ENCODE measurements at regions not wholly inside any gene's neighbourhood (a gene's known extent, or its start where the extent isn't known, plus 50 kb on each side); places are given as distances from the start of the nearest gene placed in this dataset.

- intact Hi-C loops (cut with micrococcal nuclease; ENCODE audit: unreplicated experiment): no loop called here
- POLR2A ChIA-PET: no interaction called here
- CTCF ChIA-PET: no interaction called here
- no peaks in the 10 kb centered on the region for H3K4me1 ChIP-seq
- Mint-ChIP-seq H3K4me3 (ENCODE audit: unreplicated experiment) (no peak overlapping the region), H3K27ac (ENCODE audit: unreplicated experiment) (no peak overlapping the region), H3K36me3 (ENCODE audit: insufficient read depth, unreplicated experiment) (no peaks in the 10 kb centered on the region), H3K4me1 (ENCODE audit: low read depth, unreplicated experiment) (no peaks in the 10 kb centered on the region), H3K9me3 (ENCODE audit: unreplicated experiment) (no peaks in the 10 kb centered on the region), H3K27me3 (ENCODE audit: insufficient read depth, unreplicated experiment) (no peaks in the 10 kb centered on the region)
- DNase-seq: no peak
- H3K9me3 ChIP-seq: no peaks in the 10 kb centered on the region
- H3K4me3 ChIP-seq (ENCODE audit: low read depth, low read length): no peak overlapping the region
- no TSS peak for BruUV-seq (replicated peaks)
- no peaks in the 10 kb centered on the region for H3K27me3 ChIP-seq (replicated peaks; ENCODE audit: control insufficient read depth, insufficient read depth, low read length)
- no peaks in the 10 kb centered on the region for H3K36me3 ChIP-seq (ENCODE audit: control insufficient read depth, insufficient read depth, low read length)
- TF ChIP-seq CTCF (IDR thresholded peaks at IDR 0.05; ENCODE audit: insufficient read depth in 1 of 2, low read depth in 1 of 2, low read length in 1 of 2, severe bottlenecking in 1 of 2, unreplicated experiment in 1 of 2): no peak
These were observed 285.6 kb upstream of the SORCS1 start for GRCh38 chr10:107450056-107450455.

GRCh38 chr10:107444443-107444842 is 279.9 kb upstream of the SORCS1 start:
- no peaks in the 10 kb centered on the region for H3K4me1 ChIP-seq
- no peak for TF ChIP-seq CTCF (IDR thresholded peaks at IDR 0.05; ENCODE audit: insufficient read depth in 1 of 2, low read depth in 1 of 2, low read length in 1 of 2, severe bottlenecking in 1 of 2, unreplicated experiment in 1 of 2)
- Mint-ChIP-seq H3K27me3 (ENCODE audit: insufficient read depth, unreplicated experiment) (no peaks in the 10 kb centered on the region), H3K36me3 (ENCODE audit: insufficient read depth, unreplicated experiment) (no peaks in the 10 kb centered on the region), H3K9me3 (ENCODE audit: unreplicated experiment) (no peaks in the 10 kb centered on the region), H3K27ac (ENCODE audit: unreplicated experiment) (no peak overlapping the region), H3K4me3 (ENCODE audit: unreplicated experiment) (no peak overlapping the region), H3K4me1 (ENCODE audit: low read depth, unreplicated experiment) (no peaks in the 10 kb centered on the region)
- intact Hi-C loops (cut with micrococcal nuclease; ENCODE audit: unreplicated experiment): no loop called here
- H3K4me3 ChIP-seq (ENCODE audit: low read depth, low read length): no peak overlapping the region
- no peaks in the 10 kb centered on the region for H3K36me3 ChIP-seq (ENCODE audit: control insufficient read depth, insufficient read depth, low read length)
- ChIA-PET POLR2A (no interaction called here), CTCF (no interaction called here)
- no TSS peak for BruUV-seq (replicated peaks)
- no peaks in the 10 kb centered on the region for H3K9me3 ChIP-seq
- H3K27me3 ChIP-seq (replicated peaks; ENCODE audit: control insufficient read depth, insufficient read depth, low read length): no peaks in the 10 kb centered on the region
- no peak for DNase-seq

GRCh38 chr10:107443813-107444212 is 279.3 kb upstream of the SORCS1 start:
- Histone ChIP-seq H3K27me3 (replicated peaks; ENCODE audit: control insufficient read depth, insufficient read depth, low read length) (no peaks in the 10 kb centered on the region), H3K4me3 (ENCODE audit: low read depth, low read length) (no peak overlapping the region), H3K9me3 (no peaks in the 10 kb centered on the region), H3K36me3 (ENCODE audit: control insufficient read depth, insufficient read depth, low read length) (no peaks in the 10 kb centered on the region), H3K4me1 (no peaks in the 10 kb centered on the region)
- H3K9me3 Mint-ChIP-seq (ENCODE audit: unreplicated experiment): no peaks in the 10 kb centered on the region
- no peaks in the 10 kb centered on the region for H3K36me3 Mint-ChIP-seq (ENCODE audit: insufficient read depth, unreplicated experiment)
- no peak overlapping the region for H3K27ac Mint-ChIP-seq (ENCODE audit: unreplicated experiment)
- H3K4me3 Mint-ChIP-seq (ENCODE audit: unreplicated experiment): no peak overlapping the region
- BruUV-seq (replicated peaks): no TSS peak
- CTCF ChIA-PET: no interaction called here
- no peaks in the 10 kb centered on the region for H3K4me1 Mint-ChIP-seq (ENCODE audit: low read depth, unreplicated experiment)
- POLR2A ChIA-PET: no interaction called here
- intact Hi-C loops (cut with micrococcal nuclease; ENCODE audit: unreplicated experiment): no loop called here
- no peak for TF ChIP-seq CTCF (IDR thresholded peaks at IDR 0.05; ENCODE audit: insufficient read depth in 1 of 2, low read depth in 1 of 2, low read length in 1 of 2, severe bottlenecking in 1 of 2, unreplicated experiment in 1 of 2)
- H3K27me3 Mint-ChIP-seq (ENCODE audit: insufficient read depth, unreplicated experiment): no peaks in the 10 kb centered on the region
- DNase-seq: no peak
